Upper lobe of right lung (tissue), 1 donor: ENCODE measurements at regions not wholly inside any gene's neighbourhood (a gene's known extent, or its start where the extent isn't known, plus 50 kb on each side); places are given as distances from the start of the nearest gene placed in this dataset.

Experiments used
- ATAC-seq: fragments of 200-7000 bp; cut with Tn5 transposase; one replicate; pipeline ENCODE4 v1.9.1; 2020; ENCODE audit warnings: mild to moderate bottlenecking, moderate library complexity
- DNase-seq: peaks from one replicate; pipeline ENCODE4 v3.0.0-alpha.2; 2020
- H3K27ac ChIP-seq: fragments of 200-600 bp; one replicate; pipeline ENCODE4 v1.8.0; 2022
- H3K27me3 ChIP-seq: fragments of 200-600 bp; one replicate; pipeline ENCODE4 v1.8.0; 2022; ENCODE audit warnings: mild to moderate bottlenecking
- H3K36me3 ChIP-seq: fragments of 200-600 bp; one replicate; pipeline ENCODE4 v1.8.0; 2022
- H3K4me1 ChIP-seq: fragments of 200-600 bp; one replicate; pipeline ENCODE4 v1.8.0; 2022
- H3K4me3 ChIP-seq: fragments of 200-600 bp; one replicate; pipeline ENCODE4 v1.8.0; 2022; ENCODE audit warnings: mild to moderate bottlenecking
- H3K9me3 ChIP-seq: fragments of 200-600 bp; one replicate; pipeline ENCODE4 v1.8.0; 2022
- intact Hi-C: fragments of 100-400 bp; cut with DNase I; formaldehyde crosslinking; loops from one replicate; pipeline ENCODE4 v1.11.0; 2022
- TF ChIP-seq, protein P1 (sequence below): fragments of 200-600 bp; IDR thresholded peaks from one replicate; pipeline ENCODE4 v1.8.0; 2022; ENCODE audit warnings: antibody characterized with exemption
- donor health status: DM: no; HTN: yes; CAD: no; lungs with severe emphysema.

- Histone ChIP-seq H3K9me3 (no peaks in the 10 kb centered on the region), H3K36me3 (no peaks in the 10 kb centered on the region), H3K4me3 (no peak overlapping the region), H3K27me3 (no peaks in the 10 kb centered on the region), H3K4me1 (no peaks in the 10 kb centered on the region), H3K27ac (no peak overlapping the region)
- TF ChIP-seq, protein P1, sequence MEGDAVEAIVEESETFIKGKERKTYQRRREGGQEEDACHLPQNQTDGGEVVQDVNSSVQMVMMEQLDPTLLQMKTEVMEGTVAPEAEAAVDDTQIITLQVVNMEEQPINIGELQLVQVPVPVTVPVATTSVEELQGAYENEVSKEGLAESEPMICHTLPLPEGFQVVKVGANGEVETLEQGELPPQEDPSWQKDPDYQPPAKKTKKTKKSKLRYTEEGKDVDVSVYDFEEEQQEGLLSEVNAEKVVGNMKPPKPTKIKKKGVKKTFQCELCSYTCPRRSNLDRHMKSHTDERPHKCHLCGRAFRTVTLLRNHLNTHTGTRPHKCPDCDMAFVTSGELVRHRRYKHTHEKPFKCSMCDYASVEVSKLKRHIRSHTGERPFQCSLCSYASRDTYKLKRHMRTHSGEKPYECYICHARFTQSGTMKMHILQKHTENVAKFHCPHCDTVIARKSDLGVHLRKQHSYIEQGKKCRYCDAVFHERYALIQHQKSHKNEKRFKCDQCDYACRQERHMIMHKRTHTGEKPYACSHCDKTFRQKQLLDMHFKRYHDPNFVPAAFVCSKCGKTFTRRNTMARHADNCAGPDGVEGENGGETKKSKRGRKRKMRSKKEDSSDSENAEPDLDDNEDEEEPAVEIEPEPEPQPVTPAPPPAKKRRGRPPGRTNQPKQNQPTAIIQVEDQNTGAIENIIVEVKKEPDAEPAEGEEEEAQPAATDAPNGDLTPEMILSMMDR, result no peak
- no peak for ATAC-seq
- DNase-seq, result no peak
- intact Hi-C loops, result no loop called here
Measured at GRCh38 chr11:23856654-23857053, 640.2 kb upstream of the LUZP2 start.

DNA sequence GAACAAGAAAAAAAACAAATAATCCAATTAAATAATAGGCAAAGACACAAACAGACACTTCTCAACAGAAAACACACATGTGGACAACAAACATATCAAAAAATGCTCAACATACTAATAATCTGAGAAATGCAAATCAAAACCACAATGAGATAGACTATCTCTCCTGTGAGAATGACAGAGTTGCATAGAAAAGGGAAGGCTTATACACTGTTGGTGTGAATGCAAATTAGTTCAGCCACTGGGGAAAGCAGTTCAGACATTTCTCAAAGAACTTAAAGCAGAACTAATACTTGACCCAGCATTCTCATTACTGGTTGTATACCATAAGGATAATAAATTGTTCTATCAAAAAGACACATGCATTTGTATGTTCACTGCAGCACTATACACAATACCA lies 637.8 kb upstream of the LUZP2 start:
- Histone ChIP-seq H3K27me3 (no peaks in the 10 kb centered on the region), H3K27ac (no peak overlapping the region), H3K4me3 (no peak overlapping the region), H3K4me1 (no peaks in the 10 kb centered on the region), H3K9me3 (no peaks in the 10 kb centered on the region), H3K36me3 (no peaks in the 10 kb centered on the region)
- intact Hi-C loops, result no loop called here
- TF ChIP-seq, protein P1, result no peak
- DNase-seq (no peak), ATAC-seq (no peak)

DNA sequence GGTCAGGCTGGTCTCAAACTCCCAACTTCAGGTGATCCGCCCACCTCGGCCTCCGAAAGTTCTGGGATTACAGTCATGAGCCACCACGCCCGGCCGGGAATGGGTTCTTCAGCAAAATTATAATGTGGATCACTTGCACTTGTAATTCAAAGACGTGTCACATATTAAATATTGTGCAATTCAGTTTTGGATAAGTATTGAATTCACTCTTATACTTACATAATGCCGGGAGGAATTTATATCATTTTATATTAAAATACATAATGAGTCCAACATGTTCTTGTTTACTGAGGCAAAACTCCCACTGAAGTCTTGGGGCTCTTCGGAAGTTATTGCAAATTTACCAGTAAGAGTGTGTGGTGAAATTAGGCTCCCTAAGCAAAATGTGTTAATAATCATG lies 635.2 kb upstream of the LUZP2 start:
- TF ChIP-seq, protein P1, result no peak
- no peaks in the 10 kb centered on the region for H3K9me3 ChIP-seq
- H3K36me3 ChIP-seq, result no peaks in the 10 kb centered on the region
- ATAC-seq (no peak), DNase-seq (no peak)
- no peaks in the 10 kb centered on the region for H3K27me3 ChIP-seq
- H3K4me1 ChIP-seq, result no peaks in the 10 kb centered on the region
- intact Hi-C loops, result no loop called here
- no peak overlapping the region for H3K4me3 ChIP-seq
- H3K27ac ChIP-seq, result no peak overlapping the region

GRCh38 chr11:23865341-23865975 lies 631.4 kb upstream of the LUZP2 start:
- H3K27ac ChIP-seq, result no peak overlapping the region
- ATAC-seq (no peak), DNase-seq (no peak)
- no peaks in the 10 kb centered on the region for H3K9me3 ChIP-seq
- no peaks in the 10 kb centered on the region for H3K27me3 ChIP-seq
- H3K36me3 ChIP-seq, result no peaks in the 10 kb centered on the region
- TF ChIP-seq, protein P1, result no peak
- no peaks in the 10 kb centered on the region for H3K4me1 ChIP-seq
- no peak overlapping the region for H3K4me3 ChIP-seq
- intact Hi-C loops, result no loop called here

GRCh38 chr11:23866641-23867040 lies 630.2 kb upstream of the LUZP2 start:
- no peaks in the 10 kb centered on the region for H3K27me3 ChIP-seq
- H3K27ac ChIP-seq, result no peak overlapping the region
- intact Hi-C loops, result no loop called here
- no peak overlapping the region for H3K4me3 ChIP-seq
- H3K4me1 ChIP-seq, result no peaks in the 10 kb centered on the region
- no peaks in the 10 kb centered on the region for H3K9me3 ChIP-seq
- DNase-seq (no peak), ATAC-seq (no peak)
- TF ChIP-seq, protein P1, result no peak
- no peaks in the 10 kb centered on the region for H3K36me3 ChIP-seq

DNA sequence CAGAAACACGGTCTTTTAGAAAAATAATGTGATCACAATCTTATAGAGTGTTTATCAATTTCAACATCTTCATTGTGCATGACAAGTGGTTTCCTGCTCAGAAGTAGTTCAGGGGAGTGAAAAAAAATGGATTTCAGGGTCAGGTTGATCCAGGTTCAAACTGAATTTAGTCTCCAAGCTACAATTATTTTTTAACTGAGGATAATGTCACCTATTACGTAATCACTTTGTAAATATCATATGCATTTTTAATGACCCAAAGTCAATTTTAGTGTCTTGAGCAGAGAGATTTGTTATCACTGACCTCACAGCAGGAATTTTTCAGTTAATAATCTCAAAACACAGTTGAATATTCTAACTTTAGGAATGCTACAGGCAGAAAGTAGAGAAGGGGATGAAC lies 627.2 kb upstream of the LUZP2 start:
- TF ChIP-seq, protein P1, result no peak
- Histone ChIP-seq H3K4me3 (no peak overlapping the region), H3K9me3 (no peaks in the 10 kb centered on the region), H3K36me3 (no peaks in the 10 kb centered on the region), H3K27ac (no peak overlapping the region), H3K27me3 (no peaks in the 10 kb centered on the region), H3K4me1 (no peaks in the 10 kb centered on the region)
- intact Hi-C loops, result no loop called here
- no peak for ATAC-seq
- no peak for DNase-seq
